HS-5 (cell line): ENCODE measurements at regions not wholly inside any gene's neighbourhood (a gene's known extent, or its start where the extent isn't known, plus 50 kb on each side); places are given as distances from the start of the nearest gene placed in this dataset.

Source experiments
- DNase-seq: peaks from one replicate; pipeline ENCODE4 v3.0.0-alpha.2; 2012; ENCODE audit warnings: low read depth

DNA sequence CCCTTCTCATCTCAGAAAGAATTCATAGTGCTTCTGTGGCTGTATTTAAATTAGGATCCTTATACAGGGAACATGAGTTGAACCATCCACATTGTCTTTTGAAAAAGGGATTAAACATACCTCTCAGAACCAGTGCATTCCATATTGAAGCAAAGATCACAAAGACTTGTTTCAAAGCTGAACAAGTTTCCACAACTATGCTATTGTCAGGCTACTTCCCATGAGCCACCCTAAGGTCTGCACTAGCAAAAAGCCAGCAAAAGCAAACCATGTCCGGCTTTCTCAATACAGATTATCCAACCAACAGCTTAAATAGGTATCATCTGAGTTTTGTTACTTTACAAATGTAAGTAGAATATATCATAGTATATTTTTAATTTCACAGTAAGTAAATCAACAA is 78.1 kb downstream of the SCG2 start:
- DNase-seq: no peak

DNA sequence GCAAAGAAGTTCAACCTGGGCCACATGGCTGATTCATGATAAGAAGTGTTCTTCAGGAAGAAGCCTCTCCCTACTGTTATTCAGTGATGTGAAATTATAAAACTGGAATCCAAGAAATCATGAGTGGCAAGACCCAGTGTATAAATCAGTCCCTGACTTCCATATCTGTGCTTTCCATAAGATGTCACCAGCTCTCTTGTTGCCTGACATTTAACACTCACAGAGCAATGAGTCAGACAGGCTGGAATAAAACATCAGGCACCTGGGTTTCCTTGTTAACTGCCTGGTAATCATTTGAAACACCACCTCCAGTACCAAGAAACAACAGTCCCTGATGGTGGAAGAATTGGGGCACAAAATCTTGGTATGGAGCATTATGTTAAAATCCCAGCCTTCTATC is 76.1 kb downstream of the SCG2 start:
- DNase-seq: no peak

DNA sequence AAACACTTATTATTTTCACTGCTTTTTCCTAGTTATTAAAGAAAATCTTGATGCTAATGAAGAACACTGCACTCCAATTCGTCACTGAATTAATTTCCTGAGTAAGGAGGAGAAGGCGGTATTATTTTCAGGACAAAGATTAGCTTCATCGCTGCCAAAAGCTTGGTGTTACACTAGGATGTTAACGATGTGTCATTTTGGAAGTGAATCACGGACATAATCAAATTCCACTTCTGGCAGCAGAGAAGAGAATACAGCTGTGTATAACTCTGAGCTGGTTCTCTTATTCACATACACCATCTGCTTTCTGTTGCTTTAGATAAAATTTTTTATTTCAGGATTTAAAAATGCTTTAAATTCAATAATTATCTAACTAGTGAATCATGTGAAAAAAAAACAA is 74.1 kb downstream of the SCG2 start:
- peak; percentile 61 for DNase-seq

DNA sequence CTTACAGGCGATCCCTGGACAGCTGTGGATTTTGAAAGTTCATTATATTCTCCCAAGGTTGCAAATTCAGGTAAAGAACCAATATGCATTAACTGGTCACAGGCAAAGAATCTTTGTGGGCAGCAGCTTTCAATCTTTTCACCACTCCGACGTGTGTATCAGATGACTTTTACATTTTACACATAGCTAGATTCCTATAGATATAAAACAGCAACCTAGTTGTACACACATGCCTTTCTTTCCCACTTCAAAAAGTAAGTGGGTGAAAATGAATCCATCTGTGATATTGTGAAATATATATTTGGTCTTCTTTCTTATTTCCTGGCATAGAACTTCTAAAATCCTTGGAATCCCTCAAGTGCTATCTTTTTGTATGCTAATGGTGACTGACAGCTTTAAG is 72.5 kb downstream of the SCG2 start:
- DNase-seq: no peak

DNA sequence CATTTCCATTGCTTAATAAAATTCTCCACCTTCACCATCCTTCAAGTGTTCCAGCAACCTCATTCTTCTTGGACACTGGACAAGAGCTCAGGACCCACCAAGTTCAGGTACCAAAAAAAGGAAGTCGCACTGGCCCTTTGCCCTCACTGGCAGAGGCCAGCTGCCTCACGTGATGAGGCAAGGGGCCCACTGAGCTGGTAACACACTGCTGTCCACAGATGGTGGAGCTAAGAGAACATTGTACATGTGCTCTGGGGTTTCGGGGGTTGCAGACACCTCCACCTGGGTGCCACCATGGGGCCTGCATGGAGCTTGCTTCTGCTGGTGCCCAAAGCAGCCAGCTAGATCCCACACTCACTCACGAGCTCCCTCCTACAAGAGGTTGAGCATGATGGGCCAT is 71.3 kb downstream of the SCG2 start:
- no peak for DNase-seq

DNA sequence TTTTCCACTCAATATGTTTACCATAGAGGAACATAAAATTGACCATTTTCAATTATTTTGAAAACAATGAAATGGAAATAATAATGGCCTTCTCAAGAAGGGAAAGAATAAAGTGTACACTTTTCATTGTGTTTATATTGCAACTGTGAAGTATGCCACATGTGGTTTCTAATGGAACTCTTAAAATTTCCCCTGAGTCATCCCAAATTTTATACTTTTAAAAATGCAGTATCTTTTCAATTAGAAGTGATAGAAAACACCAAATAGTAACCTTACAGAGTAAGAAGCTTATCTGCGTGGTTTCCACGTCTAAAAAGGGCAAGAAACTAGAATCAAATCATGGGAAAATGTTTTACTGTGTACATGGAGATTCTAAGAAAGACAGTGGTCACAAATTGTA is 70.0 kb downstream of the SCG2 start:
- no peak for DNase-seq

DNA sequence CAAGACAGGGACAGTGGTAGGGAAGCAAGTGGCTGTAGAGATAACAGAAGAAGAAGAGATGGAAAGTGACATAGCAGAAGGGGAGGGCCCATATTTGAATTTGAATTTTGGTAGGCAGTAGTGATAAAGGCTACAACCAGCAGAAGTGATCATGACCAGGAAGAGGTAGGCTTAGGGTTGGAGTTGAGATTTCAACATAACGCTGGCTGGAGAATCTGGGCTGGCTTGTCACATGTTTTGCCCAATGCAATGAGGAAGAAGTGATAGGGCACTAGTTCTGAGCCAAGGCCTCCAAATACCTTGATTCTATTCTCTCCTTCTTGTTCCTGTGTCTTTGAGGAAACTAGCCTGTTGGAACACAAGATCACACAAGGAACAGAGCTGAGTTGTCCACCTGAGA is 69.4 kb downstream of the SCG2 start:
- DNase-seq: no peak

DNA sequence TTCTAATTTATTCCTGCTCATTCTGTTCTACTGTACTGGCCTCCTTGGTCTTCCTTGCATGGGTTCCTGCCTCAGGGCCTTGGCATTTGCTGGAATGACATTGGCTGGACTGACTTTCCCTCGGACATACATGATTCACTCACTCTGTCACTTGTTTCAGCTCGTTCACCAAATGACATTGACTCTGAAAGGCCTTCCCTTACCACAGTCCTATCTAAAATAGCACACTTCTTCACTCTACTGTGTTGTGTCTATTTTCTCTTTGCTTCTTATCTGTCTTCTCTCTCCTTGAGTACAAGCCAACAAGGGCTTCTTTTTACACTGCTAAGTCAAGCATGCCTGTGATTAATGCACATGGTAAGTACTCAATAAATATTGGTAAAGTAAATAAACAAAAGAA is 65.6 kb downstream of the SCG2 start:
- no peak for DNase-seq

DNA sequence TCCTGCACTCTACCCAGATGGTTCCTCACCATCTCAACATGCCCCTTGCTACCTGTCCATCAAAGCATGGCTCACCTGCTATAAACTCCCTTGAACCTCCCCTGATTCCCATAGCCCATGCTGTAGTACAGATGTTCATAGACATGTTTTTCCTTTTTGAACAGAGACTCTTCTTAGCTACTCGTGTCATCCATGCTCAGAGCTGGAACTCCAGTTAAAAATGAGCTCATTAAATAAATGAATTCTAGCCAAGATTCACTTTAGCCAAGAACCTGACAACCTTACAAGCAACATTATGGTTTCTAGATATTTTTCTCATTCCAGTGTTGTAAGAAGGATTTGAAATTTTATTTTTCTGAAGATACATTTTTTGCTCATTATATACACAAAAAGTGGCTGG is 65.0 kb downstream of the SCG2 start:
- DNase-seq: no peak

DNA sequence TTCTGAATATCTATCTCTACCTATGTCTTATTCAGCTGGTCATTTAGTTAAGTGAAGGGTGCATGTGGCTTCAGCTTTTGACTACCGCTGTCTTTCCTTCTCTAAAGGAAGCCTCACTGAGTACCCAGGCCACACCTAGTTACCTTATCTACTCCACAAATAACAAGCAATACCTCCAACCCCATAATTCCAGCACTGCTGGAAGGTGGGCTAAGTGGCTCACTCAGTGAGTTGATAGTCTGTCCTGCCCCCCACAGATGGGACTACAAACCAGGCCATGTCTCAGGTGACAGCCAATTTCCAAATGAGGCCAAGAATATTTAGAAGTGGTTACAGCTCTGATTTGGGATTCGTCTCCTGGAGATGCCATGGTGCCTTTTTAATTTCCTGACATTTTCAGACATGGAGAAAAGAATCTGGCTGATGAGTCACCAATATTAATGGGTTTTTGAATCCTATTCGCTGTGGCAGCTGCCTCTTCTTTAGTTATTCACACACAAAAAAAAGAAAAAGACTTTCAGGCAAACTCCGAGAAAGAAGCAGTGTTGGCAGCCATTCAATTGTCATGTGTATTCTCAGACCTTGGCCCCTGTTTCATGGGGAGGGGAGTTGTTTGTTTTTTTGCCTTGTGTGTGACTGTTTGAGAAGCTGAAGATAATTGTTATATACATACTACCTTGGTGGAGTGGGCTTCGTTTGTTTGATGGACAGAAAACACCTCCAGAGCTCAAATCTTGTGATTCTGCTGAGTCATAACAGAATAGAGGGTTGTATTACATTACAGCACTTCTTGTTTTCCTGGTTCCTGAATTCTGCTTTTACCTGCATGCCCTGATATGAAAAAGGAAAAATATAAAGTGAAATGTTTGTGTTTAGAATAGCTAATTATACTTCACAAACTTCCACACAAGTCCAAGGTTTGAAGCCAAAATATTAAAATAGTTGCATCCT is 64.2 kb downstream of the SCG2 start:
- no peak for DNase-seq

DNA sequence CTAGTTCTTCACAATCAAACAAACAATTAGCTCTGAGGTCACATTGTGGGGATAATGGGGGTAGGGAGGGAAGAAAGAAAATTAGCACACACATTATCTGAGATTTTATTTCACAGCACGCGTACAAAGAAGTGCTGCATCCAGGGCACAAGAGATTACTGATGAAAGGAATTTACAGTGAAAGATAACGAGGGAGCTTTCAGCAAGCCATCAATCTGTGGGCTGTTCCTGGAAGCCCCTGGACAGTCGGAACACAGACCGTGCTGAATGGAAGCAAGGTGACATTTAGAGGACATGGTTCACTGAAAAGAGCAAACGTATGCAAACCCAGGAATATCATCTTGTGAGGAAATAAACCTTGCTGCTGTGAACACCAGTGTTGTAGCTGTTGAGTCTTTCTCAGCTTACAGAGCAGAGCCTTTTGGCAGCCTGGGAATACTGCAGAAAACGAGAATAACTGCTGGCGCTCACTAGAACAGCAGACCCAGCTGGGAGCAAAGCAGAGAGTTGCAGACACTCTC is 63.2 kb downstream of the SCG2 start:
- no peak for DNase-seq

DNA sequence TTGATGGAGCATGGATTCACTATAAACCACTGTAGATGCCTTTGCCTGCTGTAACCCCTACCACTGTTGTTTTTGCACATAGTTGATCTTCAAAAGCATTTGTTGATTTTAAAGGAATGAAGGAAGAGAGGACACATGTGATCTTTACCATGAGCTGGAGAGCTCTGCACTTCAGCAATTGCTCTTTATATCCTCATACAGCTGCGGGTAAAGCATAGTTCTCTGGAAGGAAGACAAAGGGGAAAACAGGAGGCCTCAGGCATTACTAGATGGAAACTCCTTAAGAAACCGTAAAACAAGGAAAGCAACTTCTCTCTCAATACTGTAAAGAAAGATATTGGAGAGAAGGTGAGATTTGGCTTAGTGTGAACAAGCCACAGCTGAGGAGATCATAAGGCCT is 60.6 kb downstream of the SCG2 start:
- no peak for DNase-seq

DNA sequence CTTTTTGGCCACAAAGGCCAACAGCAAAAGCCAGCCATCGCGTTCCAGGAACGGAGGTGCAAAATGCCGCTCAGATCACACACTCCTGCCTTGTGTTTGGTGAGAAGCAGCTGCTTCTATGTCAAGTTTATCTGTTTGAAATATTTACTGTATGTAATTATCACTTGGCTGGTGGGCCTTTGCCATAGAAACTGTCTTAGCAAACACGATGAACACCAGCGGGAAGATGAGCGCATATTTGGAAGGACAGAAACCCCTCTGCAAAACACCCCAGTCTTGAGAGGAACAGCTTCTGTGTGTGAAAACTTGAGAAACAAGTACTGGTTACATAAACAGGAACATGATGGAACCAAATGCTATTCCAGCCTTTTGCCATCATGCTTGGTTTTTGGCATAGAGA is 59.7 kb downstream of the SCG2 start:
- no peak for DNase-seq

DNA sequence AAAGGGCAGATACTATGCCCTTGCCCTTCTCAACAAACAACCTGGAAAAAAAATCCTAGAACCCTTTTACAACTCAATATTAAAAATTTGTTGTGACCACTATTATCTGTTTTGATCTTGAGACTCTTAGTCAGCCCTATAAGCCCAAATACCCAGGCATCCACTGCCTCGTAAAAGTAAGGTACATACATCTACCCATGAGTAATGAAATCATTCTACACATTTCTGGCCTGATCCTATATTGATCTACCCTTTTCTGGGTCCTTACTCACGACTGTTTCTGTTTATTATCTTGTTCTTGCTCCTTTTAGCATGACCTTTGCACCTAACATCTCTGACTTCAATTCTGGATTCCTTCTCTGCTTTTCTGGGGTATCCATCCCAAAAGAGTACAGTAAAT is 56.8 kb downstream of the SCG2 start:
- DNase-seq: no peak

DNA sequence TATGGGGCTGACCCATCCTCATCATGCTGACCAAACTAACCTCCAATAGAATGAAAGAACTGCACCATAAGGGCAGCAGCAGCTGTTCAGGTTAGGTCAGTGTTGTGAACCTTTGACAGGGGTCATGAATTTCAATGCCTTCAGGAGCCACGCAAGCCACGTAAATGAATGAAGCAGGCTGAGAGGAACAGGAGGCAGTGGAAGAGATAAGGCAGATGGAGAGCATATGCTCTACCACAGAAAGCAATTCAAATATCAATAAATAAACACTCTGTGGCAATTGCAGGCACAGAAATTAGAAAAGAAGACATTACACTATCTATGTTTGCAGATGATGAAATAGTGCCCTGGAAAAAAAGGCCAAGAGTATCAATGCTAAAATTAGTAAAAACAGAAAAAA is 56.3 kb downstream of the SCG2 start:
- DNase-seq: no peak
